A549 (cell line): ENCODE measurements at regions not wholly inside any gene's neighbourhood (a gene's known extent, or its start where the extent isn't known, plus 50 kb on each side); places are given as distances from the start of the nearest gene placed in this dataset.

Experiments used
- EHMT2 ChIP-seq: fragments of 200-600 bp; sonication (generic); IDR thresholded peaks from 2 replicates; pipeline ENCODE4 v1.6.1; 2016; ENCODE audit warnings: antibody characterized with exemption, low read depth, mild to moderate bottlenecking, moderate library complexity
- POLR2A ChIP-seq: IDR thresholded peaks from 2 replicates; pipeline ENCODE4 v1.6.1; 2012; ENCODE audit warnings: mild to moderate bottlenecking, low read length
- TF ChIP-seq, protein P1 (sequence below): fragments of >200 bp; sonication (Bioruptor Twin); formaldehyde crosslinking; IDR thresholded peaks from 3 replicates; pipeline ENCODE4 v1.5.1; 2016
- TF ChIP-seq, protein P2 (sequence below): fragments of 200-600 bp; sonication (generic); IDR thresholded peaks from 2 replicates; pipeline ENCODE4 v1.6.1; 2016; ENCODE audit warnings: antibody characterized with exemption, mild to moderate bottlenecking, moderate library complexity

DNA sequence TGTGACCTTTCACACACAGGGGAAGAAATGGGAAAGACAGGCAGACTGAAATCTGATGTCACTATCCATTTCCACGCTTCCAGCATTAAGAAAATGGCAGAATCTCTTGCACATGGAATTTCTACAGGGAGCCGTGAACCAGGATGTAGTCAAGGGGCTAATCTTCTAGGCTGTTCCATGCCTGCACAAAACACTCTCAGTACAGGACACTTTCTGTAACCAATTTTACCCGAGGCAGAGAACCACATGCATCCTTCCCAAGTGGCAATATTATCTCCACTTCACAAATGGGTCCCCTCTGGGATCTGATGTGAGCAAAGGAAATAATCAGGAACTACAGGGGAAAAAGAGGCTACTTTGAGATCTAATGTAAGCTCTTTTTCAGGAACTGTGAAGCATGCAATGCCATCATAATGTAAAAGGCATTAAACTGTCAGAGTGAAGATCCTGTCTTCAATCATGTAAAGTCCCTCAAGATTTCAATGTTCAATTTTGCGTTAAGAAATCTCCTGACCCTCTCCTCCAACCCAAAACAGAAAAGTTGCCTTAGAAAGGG lies 236.9 kb downstream of the RBM43 start:
- TF ChIP-seq, protein P1, sequence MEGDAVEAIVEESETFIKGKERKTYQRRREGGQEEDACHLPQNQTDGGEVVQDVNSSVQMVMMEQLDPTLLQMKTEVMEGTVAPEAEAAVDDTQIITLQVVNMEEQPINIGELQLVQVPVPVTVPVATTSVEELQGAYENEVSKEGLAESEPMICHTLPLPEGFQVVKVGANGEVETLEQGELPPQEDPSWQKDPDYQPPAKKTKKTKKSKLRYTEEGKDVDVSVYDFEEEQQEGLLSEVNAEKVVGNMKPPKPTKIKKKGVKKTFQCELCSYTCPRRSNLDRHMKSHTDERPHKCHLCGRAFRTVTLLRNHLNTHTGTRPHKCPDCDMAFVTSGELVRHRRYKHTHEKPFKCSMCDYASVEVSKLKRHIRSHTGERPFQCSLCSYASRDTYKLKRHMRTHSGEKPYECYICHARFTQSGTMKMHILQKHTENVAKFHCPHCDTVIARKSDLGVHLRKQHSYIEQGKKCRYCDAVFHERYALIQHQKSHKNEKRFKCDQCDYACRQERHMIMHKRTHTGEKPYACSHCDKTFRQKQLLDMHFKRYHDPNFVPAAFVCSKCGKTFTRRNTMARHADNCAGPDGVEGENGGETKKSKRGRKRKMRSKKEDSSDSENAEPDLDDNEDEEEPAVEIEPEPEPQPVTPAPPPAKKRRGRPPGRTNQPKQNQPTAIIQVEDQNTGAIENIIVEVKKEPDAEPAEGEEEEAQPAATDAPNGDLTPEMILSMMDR: no peak
- TF ChIP-seq, protein P2, sequence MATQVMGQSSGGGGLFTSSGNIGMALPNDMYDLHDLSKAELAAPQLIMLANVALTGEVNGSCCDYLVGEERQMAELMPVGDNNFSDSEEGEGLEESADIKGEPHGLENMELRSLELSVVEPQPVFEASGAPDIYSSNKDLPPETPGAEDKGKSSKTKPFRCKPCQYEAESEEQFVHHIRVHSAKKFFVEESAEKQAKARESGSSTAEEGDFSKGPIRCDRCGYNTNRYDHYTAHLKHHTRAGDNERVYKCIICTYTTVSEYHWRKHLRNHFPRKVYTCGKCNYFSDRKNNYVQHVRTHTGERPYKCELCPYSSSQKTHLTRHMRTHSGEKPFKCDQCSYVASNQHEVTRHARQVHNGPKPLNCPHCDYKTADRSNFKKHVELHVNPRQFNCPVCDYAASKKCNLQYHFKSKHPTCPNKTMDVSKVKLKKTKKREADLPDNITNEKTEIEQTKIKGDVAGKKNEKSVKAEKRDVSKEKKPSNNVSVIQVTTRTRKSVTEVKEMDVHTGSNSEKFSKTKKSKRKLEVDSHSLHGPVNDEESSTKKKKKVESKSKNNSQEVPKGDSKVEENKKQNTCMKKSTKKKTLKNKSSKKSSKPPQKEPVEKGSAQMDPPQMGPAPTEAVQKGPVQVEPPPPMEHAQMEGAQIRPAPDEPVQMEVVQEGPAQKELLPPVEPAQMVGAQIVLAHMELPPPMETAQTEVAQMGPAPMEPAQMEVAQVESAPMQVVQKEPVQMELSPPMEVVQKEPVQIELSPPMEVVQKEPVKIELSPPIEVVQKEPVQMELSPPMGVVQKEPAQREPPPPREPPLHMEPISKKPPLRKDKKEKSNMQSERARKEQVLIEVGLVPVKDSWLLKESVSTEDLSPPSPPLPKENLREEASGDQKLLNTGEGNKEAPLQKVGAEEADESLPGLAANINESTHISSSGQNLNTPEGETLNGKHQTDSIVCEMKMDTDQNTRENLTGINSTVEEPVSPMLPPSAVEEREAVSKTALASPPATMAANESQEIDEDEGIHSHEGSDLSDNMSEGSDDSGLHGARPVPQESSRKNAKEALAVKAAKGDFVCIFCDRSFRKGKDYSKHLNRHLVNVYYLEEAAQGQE: no peak
- TF ChIP-seq EHMT2 (no peak), POLR2A (no peak)
